Keratinocyte (primary cell): ENCODE measurements at regions not wholly inside any gene's neighbourhood (a gene's known extent, or its start where the extent isn't known, plus 50 kb on each side); places are given as distances from the start of the nearest gene placed in this dataset.

ENCODE experiments used
- EZH2 ChIP-seq: IDR thresholded peaks from one replicate; pipeline ENCODE4 v1.6.1; 2012; ENCODE audit warnings: inconsistent platforms, mild to moderate bottlenecking, low read length, moderate library complexity
- TF ChIP-seq, protein P1 (sequence below), 3 experiments: IDR thresholded peaks in 1 of 3; conservative IDR thresholded peaks in 1 of 3; optimal IDR thresholded peaks in 1 of 3; 2 replicates in 2 of 3; 3 replicates in 1 of 3; pipeline versions ENCODE3 to v1.5.1; 2011; ENCODE audit warnings: low read length in 3 of 3, mild to moderate bottlenecking in 3 of 3, moderate library complexity in 2 of 3, control low read depth in 1 of 3, inconsistent platforms in 1 of 3; ENCODE audit not compliant: insufficient read depth in 2 of 3; ENCODE audit errors: extremely low read depth in 1 of 3

DNA sequence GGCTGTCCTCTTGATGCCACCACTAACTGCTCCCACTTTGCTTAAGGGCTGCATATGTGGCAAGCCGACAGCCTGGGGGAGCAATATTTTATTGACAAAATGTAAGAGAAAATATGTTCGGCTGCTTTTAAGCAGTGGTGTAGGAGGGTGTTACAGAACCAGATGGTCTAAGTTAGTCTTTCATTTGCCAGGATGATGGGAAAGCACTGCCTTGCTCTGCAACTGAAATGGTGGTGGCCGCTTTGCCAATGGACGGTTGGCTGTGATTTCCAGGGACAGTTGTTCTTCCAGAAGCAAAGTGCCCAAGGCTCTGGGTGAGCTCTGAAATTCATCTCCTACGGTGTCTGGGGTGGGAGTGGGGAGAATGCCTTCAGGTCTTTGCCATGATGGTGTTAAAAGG lies 469.3 kb downstream of the TOX3 start:
- TF ChIP-seq, protein P1, sequence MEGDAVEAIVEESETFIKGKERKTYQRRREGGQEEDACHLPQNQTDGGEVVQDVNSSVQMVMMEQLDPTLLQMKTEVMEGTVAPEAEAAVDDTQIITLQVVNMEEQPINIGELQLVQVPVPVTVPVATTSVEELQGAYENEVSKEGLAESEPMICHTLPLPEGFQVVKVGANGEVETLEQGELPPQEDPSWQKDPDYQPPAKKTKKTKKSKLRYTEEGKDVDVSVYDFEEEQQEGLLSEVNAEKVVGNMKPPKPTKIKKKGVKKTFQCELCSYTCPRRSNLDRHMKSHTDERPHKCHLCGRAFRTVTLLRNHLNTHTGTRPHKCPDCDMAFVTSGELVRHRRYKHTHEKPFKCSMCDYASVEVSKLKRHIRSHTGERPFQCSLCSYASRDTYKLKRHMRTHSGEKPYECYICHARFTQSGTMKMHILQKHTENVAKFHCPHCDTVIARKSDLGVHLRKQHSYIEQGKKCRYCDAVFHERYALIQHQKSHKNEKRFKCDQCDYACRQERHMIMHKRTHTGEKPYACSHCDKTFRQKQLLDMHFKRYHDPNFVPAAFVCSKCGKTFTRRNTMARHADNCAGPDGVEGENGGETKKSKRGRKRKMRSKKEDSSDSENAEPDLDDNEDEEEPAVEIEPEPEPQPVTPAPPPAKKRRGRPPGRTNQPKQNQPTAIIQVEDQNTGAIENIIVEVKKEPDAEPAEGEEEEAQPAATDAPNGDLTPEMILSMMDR (optimal IDR thresholded peaks at IDR 0.05 in 1 of 3, IDR thresholded peaks at IDR 0.05 in 1 of 3, conservative IDR thresholded peaks at IDR 0.05 in 1 of 3; ENCODE audit: extremely low read depth in 1 of 3, insufficient read depth in 2 of 3, low read length in 3 of 3), result no peak
- TF ChIP-seq EZH2, result no peak
